ENCODE measurements at regions not wholly inside any gene's neighbourhood (a gene's known extent, or its start where the extent isn't known, plus 50 kb on each side); places are given as distances from the start of the nearest gene placed in this dataset.

DNA sequence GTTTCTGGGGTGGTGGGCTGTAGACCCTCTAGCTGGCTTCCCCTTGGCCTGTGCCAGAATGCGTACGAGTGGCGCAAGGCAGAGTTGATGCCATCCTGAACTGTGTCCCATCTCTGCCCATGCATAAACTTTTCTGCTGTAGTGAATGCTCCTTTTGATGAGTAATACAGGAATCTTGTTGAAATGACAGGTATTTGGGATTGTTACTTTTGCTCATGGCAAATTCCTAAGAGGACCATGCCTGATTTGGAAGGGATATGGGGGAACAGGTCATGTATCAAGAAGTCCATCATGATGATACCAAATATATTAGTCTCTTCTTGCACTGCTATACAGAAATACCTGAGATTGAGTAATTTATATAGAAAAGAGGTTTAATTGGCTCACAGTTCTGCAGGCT is 648.0 kb downstream of the SLC4A3 start:
- TF ChIP-seq CTCF (IDR thresholded peaks at IDR 0.05) (no peak), POLR2A (IDR thresholded peaks at IDR 0.05) (no peak), EP300 (IDR thresholded peaks at IDR 0.05) (no peak)
